OCI-LY3 (cell line): ENCODE measurements at regions not wholly inside any gene's neighbourhood (a gene's known extent, or its start where the extent isn't known, plus 50 kb on each side); places are given as distances from the start of the nearest gene placed in this dataset.

Source experiments
- EZH2phosphoT487 ChIP-seq: fragments of 200-600 bp; shearing (Covaris generic); IDR thresholded peaks from 2 replicates; pipeline ENCODE4 v1.6.1; 2018; ENCODE audit warnings: antibody characterized with exemption, mixed run types, low read depth
- TF ChIP-seq, protein P1 (sequence below): fragments of 200-600, 300-600 bp; sonication (generic); IDR thresholded peaks from 2 replicates; pipeline ENCODE4 v1.5.1; 2014; ENCODE audit warnings: antibody characterized with exemption, low read length, low read depth

DNA sequence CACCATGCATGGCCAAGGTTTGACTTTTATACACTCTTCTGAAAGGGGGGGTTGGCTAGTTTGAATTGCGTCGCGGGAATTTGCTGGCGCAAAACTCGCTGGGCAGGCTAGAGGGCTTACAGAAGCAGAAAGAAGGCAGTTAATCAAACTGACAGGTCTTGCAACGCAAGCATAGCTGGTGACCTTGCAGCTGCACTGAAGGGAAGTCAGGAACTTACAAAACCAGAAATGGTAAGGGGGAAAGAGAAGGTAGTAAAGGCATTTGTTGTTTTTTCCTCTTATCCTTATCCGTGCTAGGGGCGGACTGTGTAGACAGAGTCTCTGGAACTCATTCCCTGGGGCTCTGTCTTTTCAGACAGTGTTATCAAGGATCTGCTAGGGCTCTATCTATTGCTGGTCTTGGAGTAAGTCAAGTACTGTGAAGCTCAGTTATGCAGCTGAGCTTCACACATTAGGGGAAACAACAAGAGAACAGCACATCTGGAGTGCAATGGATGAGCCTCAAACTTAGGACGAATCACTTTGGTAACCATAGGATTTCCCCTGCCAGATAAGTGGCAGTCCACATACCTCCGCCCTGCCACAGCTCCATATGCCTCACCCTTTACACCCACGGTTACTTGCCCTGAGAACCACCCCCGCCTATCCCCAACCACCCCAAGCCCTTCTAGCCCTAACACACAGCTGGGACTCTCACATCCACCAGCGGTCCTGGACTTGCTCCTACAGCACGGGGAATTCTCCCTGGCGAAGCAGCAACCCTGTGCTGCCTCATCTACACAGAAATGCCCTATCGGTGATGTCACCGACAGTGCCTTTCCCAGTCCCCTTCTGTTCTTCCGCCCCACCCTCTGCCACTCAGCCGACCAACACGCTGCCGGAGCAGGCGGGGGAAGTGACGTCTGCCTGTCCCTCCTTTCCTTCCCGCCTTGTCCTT lies 251.4 kb downstream of the FAM72C start:
- TF ChIP-seq, protein P1, sequence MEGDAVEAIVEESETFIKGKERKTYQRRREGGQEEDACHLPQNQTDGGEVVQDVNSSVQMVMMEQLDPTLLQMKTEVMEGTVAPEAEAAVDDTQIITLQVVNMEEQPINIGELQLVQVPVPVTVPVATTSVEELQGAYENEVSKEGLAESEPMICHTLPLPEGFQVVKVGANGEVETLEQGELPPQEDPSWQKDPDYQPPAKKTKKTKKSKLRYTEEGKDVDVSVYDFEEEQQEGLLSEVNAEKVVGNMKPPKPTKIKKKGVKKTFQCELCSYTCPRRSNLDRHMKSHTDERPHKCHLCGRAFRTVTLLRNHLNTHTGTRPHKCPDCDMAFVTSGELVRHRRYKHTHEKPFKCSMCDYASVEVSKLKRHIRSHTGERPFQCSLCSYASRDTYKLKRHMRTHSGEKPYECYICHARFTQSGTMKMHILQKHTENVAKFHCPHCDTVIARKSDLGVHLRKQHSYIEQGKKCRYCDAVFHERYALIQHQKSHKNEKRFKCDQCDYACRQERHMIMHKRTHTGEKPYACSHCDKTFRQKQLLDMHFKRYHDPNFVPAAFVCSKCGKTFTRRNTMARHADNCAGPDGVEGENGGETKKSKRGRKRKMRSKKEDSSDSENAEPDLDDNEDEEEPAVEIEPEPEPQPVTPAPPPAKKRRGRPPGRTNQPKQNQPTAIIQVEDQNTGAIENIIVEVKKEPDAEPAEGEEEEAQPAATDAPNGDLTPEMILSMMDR = no peak
- TF ChIP-seq EZH2phosphoT487 = no peak
